ENCODE measurements at regions not wholly inside any gene's neighbourhood (a gene's known extent, or its start where the extent isn't known, plus 50 kb on each side); places are given as distances from the start of the nearest gene placed in this dataset.

DNA sequence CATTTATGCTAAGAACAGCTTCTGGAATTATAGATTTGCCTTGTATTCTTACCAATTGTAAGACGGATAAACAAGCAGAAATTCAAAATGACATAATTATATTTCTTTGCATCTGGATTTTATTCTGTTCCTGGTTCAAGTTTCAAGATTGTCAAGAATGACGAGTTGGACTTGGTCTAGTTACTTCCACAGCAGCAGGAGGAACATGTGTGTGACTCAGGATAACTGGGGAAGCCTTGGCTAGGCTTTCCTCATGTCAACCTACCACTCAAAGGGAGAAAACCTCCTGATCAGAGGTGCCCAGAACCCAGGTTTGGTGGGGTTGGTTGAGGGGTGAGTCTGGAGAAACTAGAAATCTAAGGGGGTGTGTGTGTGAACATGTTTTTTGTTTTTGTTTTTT, 259.7 kb downstream of the SOX2 start:
- TF ChIP-seq NRF1 (IDR thresholded peaks at IDR 0.05; ENCODE audit: low read depth, low read length) (no peak), MXI1 (IDR thresholded peaks at IDR 0.05; ENCODE audit: low read depth, low read length) (no peak), POLR2AphosphoS5 (IDR thresholded peaks at IDR 0.05; ENCODE audit: low read depth, low read length) (no peak), GABPA (IDR thresholded peaks at IDR 0.05; ENCODE audit: low read depth) (no peak), EP300 (IDR thresholded peaks at IDR 0.05; ENCODE audit: borderline replicate concordance in 1 of 2, low read depth in 1 of 2, low read length in 1 of 2) (no peak), TEAD4 (IDR thresholded peaks at IDR 0.05; ENCODE audit: borderline replicate concordance, insufficient read depth) (no peak), YY1 (IDR thresholded peaks at IDR 0.05; ENCODE audit: low read depth) (no peak)
- TF ChIP-seq, protein P1, sequence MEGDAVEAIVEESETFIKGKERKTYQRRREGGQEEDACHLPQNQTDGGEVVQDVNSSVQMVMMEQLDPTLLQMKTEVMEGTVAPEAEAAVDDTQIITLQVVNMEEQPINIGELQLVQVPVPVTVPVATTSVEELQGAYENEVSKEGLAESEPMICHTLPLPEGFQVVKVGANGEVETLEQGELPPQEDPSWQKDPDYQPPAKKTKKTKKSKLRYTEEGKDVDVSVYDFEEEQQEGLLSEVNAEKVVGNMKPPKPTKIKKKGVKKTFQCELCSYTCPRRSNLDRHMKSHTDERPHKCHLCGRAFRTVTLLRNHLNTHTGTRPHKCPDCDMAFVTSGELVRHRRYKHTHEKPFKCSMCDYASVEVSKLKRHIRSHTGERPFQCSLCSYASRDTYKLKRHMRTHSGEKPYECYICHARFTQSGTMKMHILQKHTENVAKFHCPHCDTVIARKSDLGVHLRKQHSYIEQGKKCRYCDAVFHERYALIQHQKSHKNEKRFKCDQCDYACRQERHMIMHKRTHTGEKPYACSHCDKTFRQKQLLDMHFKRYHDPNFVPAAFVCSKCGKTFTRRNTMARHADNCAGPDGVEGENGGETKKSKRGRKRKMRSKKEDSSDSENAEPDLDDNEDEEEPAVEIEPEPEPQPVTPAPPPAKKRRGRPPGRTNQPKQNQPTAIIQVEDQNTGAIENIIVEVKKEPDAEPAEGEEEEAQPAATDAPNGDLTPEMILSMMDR (IDR thresholded peaks at IDR 0.05): no peak

Data from SK-N-SH (cell line).